Stromal cell of bone marrow (primary cell): ENCODE measurements at regions not wholly inside any gene's neighbourhood (a gene's known extent, or its start where the extent isn't known, plus 50 kb on each side); places are given as distances from the start of the nearest gene placed in this dataset.
"Not testable (repeated sequence)": the region's sequence is repeated elsewhere in the genome, so short reads cannot be mapped to it uniquely, and the experiment has no call there.

Source experiments
- DNase-seq: peaks from one replicate; pipeline ENCODE4 v3.0.0-alpha.2; 2012; ENCODE audit warnings: low read depth

DNA sequence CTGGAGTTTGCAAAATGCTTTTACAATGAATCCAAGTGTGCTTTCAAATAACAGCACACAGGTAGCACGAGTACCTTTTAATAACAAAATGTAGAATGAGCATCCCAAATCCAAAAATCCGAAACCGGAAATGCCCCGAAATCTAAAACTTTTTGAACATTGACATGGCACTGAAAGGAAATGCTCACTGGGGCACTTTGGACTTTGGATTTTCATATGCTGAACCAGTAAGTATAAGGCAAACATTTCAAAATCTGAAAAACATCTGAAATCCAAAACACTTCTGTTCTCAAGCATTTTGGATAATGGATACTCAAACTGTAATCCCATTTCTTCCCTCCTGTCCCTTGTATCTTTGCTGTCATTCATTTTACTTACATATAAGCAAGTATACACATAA lies 50.1 kb downstream of the GCNT4 start:
- DNase-seq: no peak

DNA sequence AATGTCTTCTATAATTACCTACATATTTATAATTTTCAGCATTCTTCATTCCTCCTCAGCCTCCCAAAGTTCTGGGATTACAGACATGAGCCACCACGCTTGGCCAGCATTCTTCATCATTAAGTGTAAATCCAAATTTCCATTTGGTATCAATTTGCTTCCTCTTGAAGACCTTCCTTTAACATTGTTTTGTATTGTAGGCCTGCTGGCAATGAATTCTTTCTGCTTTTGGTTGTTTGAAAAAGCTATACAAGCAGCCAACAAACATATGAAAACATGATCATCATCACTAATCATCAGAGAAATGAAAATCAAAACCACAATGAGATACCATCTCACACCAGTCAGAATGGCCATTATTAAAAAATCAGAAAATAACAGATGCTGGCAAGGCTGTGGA lies 56.4 kb downstream of the GCNT4 start:
- no peak for DNase-seq

DNA sequence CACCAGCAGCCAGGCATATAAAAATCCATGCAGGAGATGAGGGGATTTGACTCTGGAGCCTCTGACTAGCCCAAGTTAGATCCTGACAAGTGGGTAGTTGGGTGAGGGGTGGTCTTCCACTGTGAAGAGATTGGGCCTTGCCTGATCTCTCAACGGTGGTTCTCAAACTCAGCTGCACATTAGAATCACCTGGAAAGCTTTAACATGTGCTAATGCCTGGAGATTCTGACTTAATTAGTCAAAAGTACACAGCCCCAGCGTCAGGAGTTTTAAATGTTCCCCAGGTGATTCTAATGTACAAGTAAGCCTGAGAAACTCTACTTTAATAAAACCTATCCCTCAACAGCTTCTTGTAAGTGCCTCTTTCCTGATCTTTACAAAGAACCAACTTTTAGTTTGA lies 57.5 kb downstream of the GCNT4 start:
- no peak for DNase-seq

DNA sequence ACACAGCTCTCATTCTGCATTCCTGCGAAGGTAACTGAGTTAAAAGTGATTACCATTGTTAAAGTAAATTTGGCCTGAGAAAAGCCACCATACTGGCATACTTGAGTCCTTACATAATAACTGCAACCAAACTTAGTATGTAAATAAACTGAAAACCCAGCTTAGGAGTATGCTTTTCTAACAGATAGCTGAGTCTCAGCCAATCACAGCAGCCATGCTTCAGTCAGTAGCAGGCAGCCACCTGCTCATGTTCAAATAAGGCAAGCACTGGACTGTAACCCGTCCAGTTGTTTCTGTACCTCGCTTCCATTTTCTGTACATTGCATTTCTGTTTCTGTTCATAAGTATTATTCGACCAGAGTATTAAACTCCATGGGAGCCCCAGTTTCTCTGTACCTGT lies 58.6 kb downstream of the GCNT4 start:
- DNase-seq: no peak

DNA sequence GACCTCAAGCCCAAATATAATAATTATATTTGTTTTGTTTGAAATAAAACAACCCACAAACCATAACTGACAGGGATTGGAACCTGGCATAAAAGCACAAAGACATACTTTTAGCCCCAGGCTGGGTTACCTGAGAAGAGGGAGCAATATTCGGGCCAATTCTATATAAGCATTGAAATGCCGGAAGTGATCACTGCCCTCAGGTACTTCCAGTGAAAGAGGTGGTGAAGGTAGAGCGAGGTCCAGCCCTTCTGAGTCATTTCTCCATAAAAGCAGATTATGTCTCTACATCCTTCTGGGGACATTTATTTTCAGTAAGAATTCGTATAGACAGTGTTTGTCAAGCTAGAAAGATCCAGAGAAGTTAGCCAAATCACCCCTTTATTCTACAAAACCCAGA lies 59.6 kb downstream of the GCNT4 start:
- DNase-seq: no peak

DNA sequence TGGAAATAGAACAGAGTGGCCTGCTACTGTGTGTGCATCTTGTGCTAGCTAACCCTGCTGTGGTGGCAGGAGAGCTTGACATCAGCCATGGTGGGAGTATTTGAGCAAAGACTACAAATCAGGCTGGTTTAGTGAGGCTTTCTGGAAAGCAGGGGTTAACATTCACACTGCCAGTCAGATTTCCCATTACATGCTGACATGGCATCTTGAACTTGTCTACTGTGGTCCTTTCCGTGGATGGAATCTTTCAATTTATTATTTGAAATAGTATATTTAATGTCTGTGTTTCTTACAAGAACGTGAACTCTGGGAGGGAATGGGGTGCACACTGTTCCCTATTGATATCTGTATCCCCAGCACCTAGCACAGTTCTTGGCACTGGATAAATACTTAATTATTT lies 60.8 kb downstream of the GCNT4 start:
- no peak for DNase-seq

DNA sequence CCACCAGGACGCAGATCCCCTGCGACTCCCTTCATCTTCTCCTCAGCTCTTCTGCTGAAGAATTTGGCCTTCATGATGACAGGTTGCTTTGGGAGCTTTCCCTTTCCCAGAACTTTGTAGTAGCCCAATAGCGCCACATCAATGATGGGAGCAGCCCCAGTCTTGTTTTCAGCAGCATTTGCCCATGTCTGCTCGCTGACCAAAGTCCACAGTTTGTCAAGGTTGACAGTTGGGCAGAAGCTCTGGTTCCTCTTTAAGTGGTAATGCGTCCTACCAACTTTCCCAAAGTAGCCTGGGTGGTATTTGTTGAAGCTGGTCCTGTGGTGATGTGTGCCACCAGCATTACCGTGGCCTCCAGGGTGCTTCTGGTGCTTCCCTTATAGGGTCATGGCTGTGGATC lies 62.2 kb downstream of the GCNT4 start:
- DNase-seq: no peak

DNA sequence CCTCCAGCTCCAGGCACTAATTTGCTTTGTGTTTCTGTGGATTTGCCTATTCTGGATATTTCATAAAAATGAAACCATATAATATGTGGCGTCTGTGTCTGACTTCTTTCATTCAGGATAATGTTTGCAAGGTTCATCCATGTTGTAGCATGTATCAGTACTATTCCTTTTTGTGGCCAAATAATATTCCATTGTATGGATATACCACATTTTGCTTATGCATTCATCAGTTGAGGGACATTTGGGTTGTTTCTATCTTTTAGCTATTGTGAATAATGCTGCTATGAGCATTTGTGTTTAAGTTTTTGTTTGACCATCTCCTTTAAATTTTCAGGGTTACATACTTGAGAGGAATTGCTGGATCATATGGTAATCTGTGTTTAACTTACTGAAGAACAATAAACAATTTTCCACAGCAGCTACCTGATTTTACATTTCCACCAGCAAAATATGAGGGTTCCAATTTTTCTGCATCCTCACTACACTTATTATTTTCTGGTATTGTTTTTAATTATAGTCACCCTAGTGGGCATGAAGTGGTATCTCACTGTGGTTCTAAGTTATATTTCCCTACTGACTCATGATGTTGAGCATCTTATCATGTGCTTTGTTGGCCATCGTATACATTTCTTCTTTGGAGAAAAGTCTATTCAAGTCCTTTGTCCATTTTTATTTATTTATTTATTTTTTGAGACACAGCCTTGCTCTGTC lies 63.9 kb downstream of the GCNT4 start:
- no peak for DNase-seq

DNA sequence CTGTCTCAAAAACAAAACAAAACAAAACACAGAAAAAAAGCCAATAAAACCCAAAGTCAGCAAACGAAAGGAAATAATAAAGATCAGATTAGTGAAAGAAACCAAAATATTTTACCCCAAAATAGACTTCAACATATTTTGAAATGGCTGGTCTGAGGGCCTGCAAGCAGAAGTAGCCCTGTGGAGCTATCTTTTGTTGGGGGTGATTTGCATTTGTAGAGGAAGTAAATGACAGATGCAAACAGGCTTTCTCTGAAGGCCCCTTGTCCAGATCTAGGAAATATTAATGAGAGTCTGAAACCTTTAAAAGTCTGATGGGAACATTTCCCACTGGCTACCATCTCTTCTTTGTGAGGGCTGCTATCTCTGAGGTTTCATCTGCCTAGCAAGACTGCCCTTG lies 74.0 kb downstream of the GCNT4 start:
- no peak for DNase-seq

DNA sequence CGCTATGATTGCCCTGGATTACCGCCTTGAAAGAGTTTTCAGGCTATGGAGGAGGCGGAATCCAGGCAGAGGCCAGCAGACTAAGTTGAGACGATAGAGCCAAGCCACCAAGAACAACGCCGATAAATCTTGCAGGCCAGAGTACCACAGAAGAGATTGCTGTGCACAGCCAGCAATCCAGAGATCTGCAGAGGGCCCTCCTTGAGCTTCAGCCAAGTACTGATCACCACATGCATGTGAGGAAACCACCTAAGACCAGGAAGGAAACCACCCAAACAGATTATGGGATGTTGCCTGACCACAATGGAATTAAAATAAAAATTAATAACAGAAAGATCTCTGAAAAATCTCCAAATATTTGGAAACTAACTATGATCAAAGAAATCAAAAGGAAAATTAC lies 74.9 kb downstream of the GCNT4 start:
- DNase-seq: no peak

DNA sequence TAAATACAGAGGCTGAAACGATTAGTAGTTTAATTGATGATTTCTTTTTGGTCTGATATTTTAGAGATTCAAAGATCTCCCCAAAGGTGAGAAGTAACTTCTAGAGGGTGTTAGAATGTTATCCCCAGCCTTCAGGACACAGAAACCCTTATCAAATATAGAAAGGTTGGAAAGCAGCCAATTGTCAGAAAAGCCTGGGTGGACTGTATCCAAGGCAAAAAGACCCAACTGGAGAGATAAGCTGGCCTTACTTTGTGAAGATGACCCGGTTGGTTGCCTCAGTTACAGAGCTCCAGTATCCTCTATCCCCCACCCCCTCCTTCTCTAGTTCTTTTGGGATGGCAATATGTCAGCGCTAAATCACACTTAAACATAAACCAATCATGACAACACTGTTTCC lies 75.7 kb downstream of the GCNT4 start:
- no peak for DNase-seq

DNA sequence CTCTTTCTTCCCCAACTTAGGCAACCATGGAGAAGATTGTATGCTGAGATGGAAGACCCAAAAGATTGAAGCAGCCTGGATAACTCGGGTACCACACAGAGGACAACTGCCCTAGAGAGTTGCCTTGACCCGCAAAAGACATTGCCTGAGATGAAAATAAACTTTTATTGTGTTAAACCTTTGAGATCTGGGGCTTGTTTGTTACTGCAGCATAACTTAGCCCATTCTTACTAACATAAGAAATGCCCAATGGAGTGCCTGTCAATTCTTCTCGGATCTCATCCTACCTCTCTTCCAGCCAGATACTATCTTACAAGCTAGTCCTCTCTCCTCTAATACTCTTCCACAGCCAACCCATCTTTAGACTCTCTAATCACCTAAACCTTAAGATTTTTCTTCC lies 76.8 kb downstream of the GCNT4 start:
- no peak for DNase-seq

DNA sequence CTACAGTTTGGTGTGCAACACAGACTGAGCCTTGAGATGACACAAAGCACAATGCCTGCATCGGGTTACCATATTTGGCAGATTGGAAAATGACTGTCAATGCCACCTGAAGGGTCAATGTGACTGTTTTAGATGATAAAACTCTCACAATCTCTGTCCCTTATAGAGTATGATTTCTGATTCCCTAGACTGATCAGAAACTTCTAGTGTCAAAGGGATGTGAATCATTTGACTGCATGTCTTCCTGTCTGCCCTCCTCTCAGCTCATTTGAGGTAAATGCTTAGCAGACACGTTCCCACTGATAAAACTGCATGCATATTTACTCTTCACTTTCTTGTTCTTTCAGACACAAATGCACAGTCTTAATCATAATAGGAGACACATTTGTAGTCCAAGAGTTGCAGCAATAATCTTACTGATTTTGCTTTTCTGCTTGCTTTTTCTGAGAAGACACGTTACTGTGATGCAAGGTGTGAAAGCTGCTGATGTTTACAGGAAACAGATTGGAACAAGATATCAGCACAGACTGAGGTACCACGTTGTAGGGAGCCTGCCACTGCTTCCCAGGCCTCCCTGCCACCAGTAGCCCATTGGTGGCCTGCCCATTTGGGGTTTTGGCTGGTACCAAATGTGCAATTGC lies 77.8 kb downstream of the GCNT4 start:
- DNase-seq: no peak

DNA sequence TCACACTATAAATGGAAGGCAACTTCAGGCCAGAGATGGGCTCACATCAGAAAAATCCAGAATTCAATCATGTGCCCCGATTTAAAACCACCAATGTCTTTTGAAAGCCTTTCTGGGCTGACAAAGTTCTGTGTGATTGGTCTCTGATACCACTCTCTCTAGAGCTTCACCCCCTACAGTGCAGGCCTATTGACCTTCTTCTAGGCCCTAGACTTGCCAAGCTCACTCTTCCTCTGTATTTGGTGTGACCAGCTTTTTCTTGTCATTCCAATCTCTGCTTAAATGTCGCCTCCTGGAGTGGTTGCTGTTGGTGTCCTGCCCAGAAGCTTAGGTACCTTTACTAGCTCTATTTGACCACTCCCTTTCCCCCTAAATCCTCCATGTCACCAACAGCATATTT lies 78.7 kb downstream of the GCNT4 start:
- DNase-seq: no peak

DNA sequence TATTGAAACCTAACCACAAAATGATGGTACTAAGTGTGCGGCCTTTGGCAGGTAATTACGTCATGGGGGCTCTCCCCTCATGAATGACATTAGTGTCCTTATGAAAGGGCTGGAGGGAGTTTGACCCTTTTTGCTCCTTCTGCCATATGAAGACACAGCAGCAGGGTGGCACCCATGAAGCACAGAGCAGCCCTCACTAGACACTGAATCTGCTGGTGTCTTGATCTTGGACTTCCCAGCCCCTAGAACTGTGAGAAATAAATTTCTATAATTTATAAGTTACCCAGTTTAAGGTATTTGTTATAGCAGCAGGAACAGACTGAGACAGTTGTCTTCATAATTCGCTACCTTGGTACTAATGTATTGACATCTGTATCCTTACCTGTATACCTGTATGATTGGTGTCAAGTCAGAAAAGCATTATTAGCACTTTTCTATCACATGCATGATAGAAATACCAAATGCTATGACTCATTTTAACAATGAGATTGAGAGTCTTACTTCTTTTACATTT lies 80.4 kb downstream of the GCNT4 start:
- DNase-seq: no peak

DNA sequence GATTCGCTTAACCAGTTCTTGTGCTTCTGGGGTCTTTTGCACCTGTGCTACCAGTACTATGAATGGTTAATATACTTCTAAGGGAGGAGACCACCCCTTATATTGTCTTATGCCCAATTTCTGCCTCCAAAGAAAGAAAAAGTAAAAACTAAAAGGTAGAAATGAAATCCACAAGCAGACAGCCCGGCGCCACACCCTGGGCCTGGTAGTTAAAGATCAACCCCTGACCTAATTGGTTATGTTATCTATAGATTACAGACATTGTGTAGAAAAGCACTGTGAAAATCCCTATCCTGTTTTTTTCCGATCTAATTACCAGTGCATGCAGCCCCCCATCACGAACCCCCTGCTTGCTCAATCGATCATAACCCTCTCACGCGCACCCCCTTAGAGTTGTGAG lies 81.5 kb downstream of the GCNT4 start:
- not testable (repeated sequence) for DNase-seq

DNA sequence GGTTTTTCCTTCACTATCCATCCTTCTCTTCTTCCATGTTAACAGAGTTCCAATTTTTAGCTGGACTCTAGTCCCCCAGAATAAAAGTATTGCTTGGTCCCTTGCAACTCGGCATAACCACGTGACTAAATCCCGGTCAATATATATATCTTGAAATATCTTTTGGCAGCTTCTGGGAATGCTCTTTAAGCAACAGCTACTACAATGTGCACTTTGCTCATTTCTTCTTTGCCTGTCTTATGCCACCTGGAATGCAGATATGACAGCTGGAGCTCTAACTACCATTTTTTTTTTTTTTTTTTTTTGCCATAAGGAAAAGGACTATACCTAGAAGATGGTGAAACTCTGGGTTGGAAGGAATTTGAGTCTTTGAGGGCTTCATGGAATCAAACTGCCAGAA lies 82.6 kb downstream of the GCNT4 start:
- DNase-seq: no peak

DNA sequence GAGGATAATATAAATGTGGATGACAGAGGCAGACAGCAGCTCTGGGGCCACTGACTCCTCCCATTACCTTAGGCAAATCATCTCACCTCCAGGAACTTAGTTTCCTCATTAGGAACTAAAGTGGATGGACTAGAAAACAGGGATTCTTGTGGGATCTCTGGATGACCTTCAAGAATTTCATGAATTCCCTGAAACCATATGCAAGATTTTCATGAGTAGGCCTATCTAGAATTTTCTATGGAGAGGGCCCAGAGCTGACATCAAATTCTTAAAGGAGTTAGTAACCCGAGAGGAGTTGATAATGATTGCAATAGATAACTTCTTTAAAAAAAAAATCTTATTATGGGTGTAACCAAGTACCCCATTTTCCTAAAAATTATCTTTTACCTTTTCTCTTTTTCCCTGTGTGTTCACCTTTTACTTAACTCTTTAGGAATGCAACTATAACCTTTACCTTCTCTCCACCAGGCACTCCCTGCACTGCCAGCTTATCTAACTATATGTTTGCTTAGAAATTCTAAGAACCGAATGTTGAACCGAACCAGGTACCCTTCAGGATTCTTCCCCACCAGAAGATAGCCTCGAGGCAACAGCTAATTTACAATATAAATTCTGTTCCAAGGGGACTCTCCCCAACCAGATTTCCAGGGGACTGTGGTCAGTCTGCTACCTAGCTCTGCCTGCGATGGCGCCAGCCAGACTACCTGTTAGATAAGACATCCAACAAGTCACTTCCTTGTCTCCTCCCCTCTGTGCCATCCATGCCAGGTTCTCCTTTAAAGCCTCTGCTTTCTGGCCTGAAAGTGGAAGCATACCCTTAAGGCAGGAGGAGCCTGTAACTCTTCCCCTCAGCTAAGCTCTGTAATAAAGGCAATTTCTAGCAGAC lies 86.0 kb downstream of the GCNT4 start:
- DNase-seq: no peak

DNA sequence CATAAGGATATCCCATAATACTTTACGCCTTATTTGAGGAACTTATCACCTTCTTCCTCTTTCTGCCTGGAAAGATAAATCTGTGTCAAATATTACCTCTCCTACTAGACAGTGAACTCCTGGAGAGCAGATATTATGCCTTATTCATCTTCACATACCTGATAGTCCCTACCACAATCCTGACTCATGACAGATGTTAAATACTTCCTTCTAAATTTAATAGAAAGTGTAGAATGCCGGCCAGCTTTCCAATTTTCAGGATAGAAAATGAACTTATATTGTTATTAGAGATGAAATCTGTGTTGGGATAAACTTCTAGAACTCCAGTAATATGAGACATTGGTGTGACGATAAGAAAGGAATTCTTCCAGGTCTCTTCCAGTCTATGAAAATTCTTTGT lies 89.0 kb downstream of the GCNT4 start:
- no peak for DNase-seq

DNA sequence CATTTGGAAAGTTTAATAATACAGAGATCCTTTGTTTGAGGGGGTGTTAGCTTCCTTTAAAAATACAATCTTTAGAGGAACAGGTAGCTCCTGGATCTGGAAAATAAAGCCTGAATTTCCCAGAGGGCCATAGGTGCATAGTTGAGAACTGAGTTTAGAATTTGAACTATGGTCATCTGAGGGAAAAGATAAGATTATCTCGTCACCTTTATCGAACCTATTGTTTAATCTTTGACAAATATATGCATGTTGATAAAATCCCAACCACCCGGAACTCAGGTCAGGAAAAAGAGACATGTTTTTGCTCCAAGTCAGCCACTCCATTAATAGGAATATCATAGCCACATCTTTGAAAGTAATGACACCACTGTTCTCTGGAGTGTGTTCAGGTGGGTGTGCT lies 91.7 kb upstream of the FAM169A start:
- no peak for DNase-seq

DNA sequence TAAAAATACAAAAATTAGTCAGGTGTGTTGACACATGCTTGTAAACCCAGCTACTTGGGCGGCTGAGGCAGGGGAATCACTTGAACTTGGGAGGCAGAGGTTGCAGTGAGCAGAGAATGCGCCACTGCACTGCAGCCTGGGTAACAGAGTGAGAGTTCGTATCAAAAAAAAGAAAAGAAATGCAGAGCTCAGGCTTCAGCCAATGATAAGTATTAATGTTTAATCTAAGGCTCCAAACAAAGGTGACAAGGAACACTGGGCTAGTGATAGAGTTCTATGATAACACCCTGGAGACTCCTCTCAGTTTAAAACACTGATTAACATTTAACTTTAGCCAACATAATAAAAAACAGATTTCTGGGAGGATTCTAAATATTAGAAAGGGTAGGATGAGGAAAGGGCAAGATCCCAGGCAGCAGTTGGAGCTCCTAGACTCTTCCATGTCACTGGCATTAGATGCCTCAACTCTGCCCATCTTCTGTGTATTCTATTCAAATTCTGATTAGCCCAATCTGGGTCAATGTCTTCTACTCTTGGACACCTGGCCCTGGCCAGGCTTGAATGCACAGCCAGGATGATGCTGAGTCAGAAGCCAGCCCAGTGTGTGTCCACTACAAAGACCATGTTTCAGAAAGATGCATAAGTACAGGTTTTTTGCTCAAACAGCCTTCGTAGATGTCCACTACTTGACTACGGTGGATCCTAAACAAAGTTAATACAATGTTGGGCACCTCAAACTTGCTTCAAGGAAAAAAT lies 91.0 kb upstream of the FAM169A start:
- DNase-seq: no peak

DNA sequence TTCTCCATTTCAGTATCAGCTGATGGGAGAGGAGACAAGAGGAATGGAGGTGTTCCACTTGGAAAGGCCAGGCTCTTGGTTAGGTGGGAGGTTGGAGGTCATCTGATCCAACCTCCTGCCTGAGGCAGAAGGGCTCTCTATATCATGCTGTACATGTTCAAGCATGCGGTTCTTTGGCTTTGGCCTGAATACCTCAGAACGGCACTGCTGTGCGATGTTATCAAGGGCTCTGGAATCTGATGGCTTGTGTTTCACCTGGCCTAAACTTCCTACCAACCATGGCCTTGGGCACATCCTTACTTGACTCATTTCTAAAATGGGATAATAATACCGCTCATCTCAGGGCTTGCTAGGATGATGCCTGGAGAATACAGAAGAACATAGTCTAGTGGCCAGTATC lies 90.1 kb upstream of the FAM169A start:
- DNase-seq: no peak
